HG03139 (cell line): ENCODE measurements at regions not wholly inside any gene's neighbourhood (a gene's known extent, or its start where the extent isn't known, plus 50 kb on each side); places are given as distances from the start of the nearest gene placed in this dataset.
"Not testable (repeated sequence)": the region's sequence is repeated elsewhere in the genome, so short reads cannot be mapped to it uniquely, and the experiment has no call there.

Experiments used
- ATAC-seq: cut with Tn5 transposase; IDR thresholded peaks from one replicate; pipeline ENCODE4 v1.9.1; 2021; ENCODE audit not compliant: unreplicated experiment

DNA sequence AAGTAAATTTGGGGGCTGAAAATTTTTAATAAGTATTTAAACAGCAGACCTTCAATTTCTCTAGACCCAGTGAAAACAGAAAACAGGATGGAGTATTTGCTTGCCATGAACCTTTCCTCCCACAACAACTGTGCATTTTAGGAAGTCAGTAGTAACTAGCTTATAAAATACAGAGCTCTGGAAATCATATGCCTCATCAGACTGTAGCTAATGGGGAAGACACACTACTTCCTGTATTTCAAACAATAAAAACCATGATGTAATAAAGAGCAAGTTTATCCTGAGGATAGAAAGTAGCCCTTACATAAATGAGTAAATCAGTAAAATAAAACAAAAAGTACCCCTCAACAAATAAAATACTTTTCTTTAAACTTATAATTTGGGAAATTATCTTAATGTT is 280.1 kb upstream of the ZFP42 start:
- ATAC-seq, result no peak

DNA sequence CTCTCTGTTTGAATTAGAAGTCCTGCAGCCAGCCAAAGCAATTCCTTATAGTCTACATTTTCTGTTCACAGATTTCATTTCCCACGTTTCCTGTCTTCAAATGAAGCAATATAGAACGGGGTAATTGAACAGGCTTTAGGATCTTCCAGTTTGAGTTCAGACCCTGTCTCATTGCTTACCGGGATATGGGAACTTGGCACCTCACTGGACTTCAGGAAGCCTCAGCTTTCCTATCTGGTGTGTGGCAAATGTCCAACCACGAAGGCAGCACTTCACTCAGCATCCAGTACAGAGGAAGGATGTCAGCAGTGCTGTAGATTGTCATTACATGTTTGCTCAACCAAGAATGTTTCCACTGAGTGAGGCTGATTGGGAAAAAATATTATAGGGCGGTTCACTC is 271.1 kb upstream of the ZFP42 start:
- ATAC-seq, result no peak

DNA sequence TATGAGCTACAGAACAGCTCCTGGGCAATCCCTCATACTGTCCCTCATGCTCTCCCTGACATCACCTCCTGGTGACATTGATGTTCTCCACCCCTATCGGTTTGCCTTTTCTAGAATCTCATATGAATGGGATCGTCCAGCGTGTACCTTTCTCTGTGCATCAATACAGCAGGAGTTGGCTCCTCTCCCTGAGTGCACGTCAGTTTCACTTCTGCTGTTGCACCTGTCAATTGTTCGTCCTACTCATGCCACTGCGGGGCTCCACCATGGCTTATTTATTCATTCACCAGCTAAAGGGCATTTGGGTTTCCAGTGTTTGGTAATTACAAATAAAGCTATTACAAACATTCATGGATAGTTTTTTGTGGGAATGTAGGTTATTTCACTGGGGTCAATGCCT is 269.1 kb upstream of the ZFP42 start:
- ATAC-seq, result no peak

DNA sequence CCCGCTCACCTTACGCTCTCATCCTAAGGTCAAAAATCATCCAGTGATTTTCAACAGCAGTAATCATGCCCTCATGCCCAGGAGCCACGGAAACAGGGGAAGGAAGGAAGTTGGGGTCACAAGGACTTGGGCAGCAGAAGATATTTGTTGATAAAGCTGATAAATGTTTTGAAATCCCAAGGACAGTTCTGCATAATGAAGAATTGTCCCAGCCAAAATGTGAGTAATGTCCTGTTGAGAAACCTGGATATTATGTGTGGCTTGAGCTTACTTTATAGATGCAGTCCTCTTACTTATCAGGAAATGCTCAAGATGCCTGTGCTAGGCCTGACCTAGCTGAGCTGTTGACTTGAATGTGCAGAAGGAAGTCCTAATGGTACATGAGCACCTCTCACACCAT is 263.0 kb upstream of the ZFP42 start:
- no peak for ATAC-seq

DNA sequence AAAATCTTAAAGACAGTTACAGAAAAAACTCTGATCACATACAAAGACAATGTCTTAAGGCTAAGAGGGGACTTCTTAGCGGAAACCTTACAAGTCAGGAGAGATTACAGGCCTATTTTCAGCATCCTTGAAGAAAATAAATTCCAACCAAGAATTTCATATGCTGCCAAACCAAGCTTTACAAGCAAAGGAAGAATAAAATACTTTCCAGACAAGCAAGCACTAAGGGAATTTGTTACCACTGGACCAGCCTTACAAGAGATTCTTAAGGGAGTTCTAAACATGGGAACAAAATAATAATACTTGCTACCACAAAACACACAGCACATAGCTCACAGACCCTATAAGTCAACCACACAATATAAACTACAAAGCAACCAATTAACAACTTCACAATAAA is 255.8 kb upstream of the ZFP42 start:
- no peak for ATAC-seq

DNA sequence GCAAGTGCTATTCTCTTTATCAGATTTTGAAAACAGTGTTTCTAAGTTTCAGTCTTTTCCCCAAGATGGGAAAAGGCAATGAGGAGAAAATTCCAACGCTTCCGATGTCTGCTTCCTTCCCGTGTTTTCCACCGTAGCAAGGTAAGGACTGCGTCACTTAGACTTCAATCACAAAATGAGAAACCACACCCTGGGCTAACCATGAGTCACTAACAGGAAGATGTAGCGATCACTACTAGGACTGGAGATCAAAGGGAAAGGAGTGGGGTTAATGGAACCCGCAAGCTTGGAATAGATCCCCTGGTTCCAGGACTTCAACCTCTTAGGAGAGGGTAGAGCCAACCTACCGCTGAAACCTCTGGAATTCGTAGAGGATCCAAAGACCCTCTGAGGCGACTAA is 250.7 kb upstream of the ZFP42 start:
- ATAC-seq, result no peak

DNA sequence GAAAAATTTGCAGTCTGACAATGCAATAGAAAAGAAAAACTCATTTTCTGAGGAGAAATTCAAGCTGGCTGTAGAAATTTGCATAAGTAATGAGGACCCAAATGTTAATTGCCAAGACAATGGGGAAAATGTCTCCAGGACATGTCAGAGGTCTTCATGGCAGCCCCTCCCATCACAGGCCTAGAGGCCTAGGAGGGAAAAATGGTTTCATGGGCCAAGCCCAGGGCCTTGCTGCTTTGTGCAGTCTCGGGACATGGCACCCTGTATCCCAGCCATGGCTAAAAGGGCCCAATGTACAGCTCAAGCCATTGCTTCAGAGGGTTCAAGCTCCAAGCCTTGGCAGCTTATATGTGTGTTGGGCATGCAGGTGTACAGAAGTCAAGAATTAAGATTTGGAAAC is 244.9 kb upstream of the ZFP42 start:
- ATAC-seq, result not testable (repeated sequence)

DNA sequence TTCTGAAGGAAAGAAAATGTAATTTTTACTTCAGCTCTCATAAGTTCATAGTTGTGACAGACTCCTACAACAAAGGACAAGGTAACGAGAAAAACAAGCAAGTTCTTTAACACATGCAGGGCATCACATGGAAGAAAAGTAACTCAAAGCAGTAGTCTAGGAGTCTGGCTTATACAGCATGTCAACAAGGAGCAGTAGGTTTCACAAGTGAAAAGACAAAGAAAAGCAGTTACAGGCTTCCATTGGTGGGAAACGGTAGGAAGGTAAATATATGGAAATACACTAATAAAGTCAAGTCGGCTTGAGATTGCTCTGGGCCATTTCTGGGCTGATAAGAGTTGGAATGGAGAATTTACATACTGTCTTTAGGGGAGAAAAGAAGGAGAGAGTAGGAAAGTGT is 228.4 kb upstream of the ZFP42 start:
- no peak for ATAC-seq

DNA sequence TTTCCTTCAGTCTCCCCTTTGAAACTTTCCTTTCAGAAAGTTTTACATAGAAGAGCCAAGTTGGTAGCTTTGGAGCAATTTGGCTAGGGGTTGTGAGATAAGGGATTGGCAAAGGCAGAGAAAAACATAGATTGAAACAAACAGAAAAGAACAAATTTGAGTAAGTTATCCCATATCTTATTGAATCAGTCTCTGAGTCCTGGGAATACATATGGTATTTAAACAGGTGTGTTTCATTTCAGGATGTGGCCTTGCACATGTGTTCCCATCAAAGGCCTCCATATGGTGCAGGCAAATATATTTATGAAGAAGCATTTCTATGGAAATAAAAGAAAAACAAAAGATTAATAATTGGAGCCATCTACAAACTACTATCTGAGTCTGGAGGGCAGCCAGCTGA is 227.9 kb upstream of the ZFP42 start:
- no peak for ATAC-seq

DNA sequence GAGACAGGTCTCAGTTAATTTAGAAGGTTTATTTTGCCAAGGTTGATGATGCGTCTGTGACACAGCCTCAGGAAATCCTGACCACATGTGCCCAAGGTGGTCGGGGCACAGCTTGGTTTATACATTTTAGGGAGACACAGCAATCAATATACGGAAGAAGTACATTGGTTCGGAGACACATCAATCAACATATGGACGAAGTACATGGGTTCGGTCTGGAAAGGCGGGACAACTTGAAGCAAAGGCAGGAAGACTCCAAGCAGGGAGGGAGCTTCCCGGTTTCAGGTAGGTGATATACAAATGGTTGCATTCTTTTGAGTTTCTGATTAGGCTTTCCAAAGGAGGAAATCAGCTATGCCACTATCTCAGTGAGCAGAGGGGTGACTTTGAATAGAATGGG is 225.2 kb upstream of the ZFP42 start:
- ATAC-seq, result no peak

DNA sequence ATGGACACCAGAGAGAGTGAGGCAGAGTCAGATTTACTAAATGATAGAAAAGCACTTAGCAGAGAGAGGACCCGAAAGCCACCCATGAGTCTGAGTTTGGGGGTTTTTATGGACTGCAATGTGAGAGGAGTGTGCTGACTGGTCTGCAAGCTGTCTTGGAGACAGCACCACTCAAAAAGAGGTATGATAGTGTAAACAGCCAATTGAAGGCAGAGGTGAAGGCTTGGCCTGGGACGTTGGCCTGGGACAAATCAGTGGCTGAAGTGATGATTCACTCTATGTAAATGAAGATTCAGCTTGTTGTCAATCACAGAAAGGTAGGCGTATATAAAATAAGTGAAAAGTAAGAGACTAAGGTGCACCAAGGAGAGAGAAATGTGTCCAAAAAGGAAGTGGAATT is 217.6 kb upstream of the ZFP42 start:
- no peak for ATAC-seq

DNA sequence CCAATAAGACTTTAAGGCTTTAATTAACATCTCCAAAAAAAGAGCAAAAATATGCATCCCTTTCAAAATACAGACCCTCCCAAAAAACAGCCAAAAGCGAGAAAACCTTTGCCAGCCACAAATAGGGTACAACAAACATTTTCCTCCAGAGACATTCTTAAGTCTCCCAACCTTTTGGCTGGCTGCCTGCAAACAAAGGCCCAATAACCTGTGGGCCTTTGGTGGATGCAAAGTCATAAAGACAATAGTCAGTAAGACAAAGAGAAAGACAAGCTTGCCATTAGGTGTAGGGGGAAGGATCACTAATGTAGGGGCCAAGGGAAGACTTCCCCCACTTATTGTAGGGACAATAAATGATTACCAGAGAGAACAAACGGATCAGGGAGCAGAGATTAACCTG is 215.5 kb upstream of the ZFP42 start:
- ATAC-seq, result no peak

DNA sequence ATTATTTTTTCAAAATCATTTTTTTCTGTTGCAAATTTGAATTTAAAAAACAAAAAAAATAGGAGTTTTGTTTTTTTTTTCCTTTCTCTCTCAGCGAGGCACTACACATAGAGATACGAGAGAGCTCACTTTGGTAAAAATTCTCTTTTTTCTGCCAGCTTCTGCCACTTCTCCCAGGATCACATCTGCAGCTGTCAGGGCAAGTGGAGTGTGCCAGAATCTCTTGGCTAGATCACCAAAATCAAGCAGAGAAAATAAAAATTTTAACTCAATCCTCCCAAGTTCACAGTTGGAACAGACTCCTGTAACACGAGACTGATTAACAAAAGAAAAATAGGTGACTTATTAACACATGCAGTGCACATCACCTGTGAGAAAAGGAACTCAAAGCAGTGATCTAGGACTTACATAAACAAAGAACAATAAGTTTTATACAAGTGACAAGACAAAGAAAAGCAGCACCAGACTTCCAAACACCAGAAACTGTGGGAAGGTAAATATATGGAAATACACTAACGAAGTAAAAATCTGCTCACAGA is 213.2 kb upstream of the ZFP42 start:
- ATAC-seq, result no peak

DNA sequence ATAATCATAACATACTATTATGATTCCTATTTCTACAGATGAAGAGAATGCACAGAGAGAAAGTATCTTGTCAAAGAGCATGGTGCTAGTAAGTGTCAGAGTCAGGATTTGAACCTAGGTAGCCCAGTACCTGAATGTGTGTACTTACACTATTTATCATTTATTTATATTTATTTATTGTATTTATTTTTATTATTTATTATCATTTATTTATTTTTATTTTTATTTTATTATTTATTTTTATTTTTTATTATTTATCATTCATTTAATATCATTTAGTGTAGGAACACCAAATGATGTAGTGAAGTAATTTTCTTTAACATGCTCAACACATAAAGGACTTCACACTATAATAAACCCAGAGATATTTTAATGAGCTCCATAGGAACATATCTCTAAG is 209.4 kb upstream of the ZFP42 start:
- ATAC-seq, result no peak

DNA sequence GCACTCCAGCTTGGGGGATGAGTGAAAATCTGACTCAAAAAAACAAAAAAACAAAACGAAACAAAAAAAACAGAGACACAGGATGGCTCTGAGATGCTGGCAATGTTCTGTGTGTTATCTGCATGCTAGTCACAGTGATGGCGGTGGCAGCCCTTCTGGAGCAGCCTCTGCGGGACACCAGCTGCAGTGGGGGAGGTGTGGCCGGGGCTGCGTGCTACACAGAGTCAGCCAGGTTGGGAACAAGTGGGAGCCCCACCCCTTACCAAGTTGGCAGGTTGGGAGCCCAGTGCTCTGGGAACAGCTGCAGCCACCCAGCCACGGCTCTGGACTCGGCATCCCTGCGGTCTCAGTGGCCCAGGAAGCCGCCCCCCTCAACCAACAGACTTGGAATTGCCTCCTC is 206.5 kb upstream of the ZFP42 start:
- ATAC-seq, result no peak

DNA sequence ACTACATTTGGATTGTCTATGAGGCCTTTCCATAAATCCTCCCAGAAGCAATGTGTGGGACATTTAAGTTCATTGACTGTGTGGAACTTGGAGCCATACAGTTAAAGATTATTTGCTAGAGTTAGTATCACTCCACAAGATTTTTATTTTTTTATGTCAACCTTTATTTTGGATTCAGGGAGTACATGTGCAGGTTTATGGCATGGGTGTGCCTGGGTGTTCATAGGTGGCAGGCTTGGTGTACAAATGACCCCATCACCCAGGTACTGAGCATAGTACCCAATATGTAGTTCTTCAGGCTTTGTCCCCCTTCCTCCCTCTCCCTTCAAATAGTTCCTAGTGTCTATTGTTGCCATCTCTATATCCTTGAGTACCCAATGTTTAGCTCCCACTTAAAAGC is 199.8 kb upstream of the ZFP42 start:
- ATAC-seq, result no peak

DNA sequence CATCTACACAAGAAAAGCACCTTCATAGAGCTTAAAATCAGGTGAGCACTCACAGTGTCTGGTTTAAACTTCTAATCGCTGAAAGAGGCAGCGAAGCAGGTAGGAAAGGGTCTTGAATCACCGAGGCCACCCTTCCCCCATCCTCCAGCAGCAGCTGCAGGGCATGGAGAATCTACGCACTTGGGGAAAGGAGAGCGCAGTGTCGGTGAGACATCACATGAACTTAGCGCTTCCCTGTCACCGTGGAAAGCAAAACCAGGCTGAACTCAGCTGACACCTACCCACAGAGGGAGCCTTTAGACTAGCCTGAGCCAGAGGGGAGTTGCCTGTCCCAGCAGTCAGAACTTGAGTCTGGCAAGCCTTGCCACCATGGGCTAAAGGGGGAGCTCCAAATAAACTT is 197.2 kb upstream of the ZFP42 start:
- ATAC-seq, result no peak

DNA sequence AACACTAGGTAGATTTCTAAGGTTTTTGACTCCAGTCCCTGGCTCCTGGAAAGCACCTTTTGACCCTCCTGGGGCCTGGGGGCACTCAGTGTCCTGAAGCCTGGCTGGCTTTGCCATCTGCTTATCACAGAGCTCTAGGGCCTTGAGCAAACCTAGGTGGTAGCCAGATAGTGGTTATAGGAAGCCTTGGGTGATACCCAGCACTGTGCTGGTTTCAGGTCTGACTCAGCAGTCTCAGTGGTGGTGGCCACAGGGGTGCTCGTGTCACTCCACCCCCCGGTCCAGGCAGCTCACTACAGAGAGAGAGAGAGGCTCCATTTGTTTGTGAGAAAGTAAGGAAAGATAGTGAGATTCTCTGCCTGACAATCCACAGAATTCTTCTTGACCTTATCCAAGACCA is 195.8 kb upstream of the ZFP42 start:
- ATAC-seq, result no peak

DNA sequence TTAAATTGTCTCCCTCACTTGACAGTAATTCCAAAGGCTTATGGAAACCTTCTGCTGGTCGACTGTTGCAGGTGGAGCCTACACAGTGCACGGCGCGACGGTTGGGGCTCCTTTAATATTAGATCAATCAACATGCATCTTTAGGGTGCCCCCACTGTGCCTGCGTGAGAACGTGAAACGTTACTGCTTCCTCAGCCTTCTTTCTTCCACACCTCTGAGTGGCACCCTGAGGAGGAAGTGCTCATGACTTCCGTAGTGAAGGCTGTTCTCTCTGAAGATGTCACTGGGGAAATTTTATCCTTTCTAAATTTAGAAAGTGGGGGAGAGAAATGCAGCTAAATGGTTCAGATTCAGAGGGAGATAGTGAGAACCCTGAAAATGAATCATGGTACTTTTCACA is 184.0 kb upstream of the ZFP42 start:
- ATAC-seq, result no peak

DNA sequence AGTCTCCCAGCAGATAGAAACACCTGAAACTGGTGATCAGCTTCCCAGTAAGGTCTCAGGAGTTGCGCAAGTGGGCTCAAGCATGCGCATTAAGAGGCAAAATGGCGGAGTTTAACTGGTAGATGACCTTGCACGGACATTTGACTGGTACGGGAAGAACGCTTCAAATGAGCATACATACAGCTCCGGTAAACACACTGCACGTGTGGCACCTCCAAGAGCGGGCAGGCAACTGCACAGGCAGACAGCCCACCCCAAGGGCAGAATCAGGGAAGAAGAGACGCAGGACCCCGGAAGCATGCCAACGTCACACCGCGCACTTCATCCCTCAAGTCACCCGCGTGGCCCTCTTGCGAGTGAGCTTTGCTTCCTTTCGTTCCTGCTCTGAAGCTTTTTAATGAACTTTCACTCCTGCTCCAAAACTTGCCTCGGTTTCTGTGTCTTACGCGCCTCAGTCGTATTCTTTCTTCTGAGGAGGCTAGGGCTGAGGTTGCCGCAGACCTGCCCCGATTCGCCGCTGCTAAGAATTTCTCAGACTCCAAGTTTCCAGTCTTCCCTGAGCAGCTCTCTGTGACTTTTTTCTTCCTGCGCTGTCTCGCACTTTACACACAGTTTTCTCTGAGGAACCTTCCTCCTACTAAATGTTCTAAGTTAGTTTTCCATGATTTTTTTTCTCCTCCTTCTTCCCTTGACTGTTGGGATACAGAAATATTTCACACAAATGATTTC is 180.7 kb upstream of the ZFP42 start:
- no peak for ATAC-seq

DNA sequence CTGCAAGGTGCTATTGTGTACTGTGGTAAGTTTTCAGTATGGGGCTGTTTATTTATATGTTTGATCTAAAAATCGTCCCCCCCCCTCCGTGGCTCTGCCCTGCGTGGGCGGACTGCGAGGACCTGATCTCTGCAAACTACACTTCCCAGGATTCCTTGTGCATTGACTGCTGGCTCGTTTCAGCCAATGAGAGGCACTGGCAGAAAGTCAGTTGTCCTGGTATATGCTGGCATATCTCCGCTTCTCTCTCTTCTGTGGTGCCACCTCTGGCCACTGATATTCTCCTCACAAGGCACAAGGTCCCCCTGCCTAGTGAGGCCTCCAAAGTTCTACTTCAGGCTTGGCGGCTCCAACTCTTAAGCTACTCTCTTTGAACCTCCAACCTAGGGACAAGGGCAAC is 168.8 kb upstream of the ZFP42 start:
- ATAC-seq, result no peak

DNA sequence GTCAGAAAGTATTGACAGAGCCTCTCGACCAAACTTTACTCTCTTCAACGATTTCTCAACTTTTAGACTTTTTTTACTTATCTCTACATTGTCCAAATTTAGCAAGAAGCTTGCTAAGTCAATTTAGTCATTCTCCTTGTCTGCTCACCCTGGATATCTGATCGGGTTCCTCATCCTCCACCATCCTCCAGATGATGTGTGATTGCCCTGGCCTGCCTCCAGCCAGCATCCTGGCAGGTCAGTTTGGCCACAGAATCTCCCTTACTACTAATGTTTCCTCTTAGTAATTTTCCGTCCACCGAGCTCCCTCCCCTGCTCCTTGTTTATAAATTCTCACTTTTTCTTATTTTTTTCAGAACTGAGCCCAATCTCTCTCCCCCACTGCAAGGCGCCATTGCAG is 167.9 kb upstream of the ZFP42 start:
- ATAC-seq, result no peak

DNA sequence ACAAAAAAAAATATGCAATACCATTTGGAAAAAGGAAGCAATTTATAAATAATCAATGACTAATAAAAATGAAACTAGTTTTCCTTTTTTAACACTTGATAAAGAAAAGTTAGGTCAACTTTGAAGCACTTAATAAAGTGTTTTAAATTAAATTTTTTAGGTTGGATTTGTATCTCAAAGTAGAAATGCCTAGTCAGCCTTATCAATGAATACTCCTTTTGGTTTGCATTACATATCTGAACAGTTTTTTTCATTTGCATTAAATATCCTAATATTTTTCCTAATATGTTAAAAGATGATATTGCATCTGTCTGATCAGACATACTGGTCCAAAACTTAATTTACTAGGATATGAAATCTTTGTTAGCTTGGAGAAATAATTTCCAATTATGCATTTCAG is 155.8 kb upstream of the ZFP42 start:
- ATAC-seq, result no peak
